KBM-7 (cell line): ENCODE measurements at regions not wholly inside any gene's neighbourhood (a gene's known extent, or its start where the extent isn't known, plus 50 kb on each side); places are given as distances from the start of the nearest gene placed in this dataset.
A peak's percentile ranks its signal among the peaks of the same experiment; 100 is the strongest.

Experiments used
- DNase-seq: peaks from one replicate; pipeline ENCODE4 v3.0.0-alpha.2; 2015
- in situ Hi-C: fragments of 300-500 bp; cut with MboI; formaldehyde crosslinking; loops from 2 replicates; pipeline ENCODE4 v1.14.3; 2020; ENCODE audit warnings: low sequenced_read_pairs, low pct_unique_long_range_greater_than_20kb, mixed read lengths

GRCh38 chr19:32240316-32240715, 105.1 kb upstream of the ZNF507 start:
- in situ Hi-C loops: no loop called here
- no peak for DNase-seq

- in situ Hi-C loops: no loop called here
- no peak for DNase-seq
Observed at GRCh38 chr19:32241306-32241705, 104.1 kb upstream of the ZNF507 start.

GRCh38 chr19:32241932-32242710, 103.3 kb upstream of the ZNF507 start:
- in situ Hi-C loops: no loop called here
- DNase-seq: no peak

DNA sequence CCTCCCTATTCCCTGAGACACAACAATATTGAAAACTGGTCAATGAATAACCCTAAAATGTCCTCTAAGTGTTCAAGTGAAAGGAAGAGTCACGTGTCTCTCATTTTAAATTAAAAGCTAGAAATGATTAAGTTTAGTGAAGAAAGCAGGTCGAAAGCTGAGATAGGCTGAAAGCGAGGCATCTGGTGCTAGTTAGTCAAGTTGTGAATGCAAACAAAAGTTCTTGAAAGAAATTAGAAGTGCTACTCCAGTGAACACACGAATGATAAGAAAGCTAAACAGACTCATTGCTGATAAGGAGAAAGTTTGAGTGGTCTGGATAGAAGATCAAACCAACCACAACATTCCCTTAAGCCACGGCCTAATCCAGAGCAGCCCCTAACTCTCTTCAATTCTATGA, 99.4 kb upstream of the ZNF507 start:
- in situ Hi-C loops: no loop called here

GRCh38 chr19:32251634-32252332, 93.6 kb upstream of the ZNF507 start:
- no peak for DNase-seq
- in situ Hi-C loops: no loop called here

More for the DNA sequence above, 99.4 kb upstream of the ZNF507 start:
- DNase-seq: no peak

GRCh38 chr19:32252333-32252669, 93.1 kb upstream of the ZNF507 start:
- DNase-seq: no peak
- in situ Hi-C loops: no loop called here

GRCh38 chr19:32253683-32254508, 91.5 kb upstream of the ZNF507 start:
- DNase-seq: no peak
- in situ Hi-C loops: no loop called here

DNA sequence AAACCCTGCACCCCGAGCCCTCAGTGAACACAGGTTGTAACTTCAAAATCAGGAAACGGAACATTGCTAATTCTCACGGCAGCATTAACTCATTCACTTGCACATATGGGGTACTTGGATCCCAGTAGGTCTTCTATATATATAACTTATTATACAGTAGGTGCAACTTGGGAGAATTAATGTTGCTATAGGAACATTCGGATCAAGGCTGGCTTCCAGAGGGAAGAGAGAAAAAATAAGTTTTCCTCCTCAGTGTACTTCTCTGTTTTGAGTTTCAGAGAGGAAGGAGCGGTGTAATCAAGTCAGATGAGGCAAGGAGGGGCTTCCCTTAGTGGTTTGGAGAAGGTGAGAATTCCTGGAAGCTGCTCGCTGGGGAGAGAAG, 90.9 kb upstream of the ZNF507 start:
- DNase-seq: peak; percentile 10
- in situ Hi-C loops: no loop called here

GRCh38 chr19:32255536-32256295, 89.7 kb upstream of the ZNF507 start:
- DNase-seq: no peak
- in situ Hi-C loops: no loop called here

DNA sequence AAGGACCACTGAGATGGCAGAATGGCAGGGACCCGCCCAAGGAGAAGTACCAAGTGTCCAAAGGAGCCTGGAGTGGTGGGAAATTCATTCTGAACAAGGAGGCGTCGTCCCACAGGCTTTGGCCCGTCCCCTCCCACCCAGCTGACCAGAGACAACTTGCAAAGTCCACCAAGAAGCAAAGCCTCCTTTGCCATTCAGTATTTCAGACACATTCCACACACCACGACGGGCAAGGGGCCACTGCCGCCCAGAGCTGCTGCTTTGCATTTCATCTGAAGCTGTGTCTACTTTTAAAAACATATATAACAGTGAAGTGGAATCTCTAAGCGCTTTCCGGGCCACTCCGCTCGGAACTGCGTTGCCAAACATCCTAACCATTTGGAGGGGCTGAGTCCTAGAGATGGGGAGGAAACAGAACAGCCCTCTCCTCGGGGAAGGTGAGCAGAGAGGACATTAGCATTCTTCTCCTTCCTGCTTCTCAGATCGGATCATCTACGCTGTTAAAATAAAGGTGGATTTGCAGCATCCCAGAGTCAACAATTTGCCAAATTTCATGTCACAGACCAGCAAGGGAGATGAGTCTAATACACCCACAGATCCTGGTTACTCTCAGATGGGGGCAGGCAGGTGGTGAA, 89.0 kb upstream of the ZNF507 start:
- in situ Hi-C loops: no loop called here
- no peak for DNase-seq

DNA sequence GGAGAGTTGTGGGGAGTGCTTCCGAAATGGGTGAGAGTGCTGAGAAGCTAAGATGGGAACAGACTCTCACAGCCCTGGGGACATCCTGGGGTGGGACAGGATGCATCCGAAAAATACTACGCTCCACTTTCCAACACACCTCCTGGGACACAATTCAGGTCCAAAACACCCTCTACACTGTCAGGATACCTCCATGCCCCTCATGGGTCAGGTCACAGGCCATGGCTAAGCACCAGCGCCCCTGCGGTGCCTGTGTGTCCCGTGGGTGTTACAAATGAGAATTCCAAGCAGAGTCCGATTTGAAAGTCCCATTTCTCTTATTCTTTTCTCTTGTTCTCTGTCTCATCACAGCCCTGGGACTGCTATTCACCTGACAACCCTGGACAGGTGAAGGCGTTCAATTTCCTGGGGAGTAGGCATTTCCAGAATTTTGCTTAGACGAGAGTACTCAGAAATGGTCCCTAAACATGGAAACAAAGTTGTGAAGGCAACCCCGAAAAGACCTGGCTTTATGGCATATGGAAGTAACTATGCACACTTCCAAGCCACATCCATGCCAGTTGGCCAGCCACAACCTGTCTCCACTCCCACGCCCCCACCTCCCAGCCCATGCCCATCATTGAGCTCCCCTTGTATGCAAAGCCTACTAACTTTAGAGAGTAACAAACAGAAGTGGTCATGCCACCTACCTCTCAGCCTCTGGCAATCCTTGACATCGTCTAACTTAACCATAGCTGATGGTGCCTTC, 87.9 kb upstream of the ZNF507 start:
- DNase-seq: no peak
- in situ Hi-C loops: no loop called here

DNA sequence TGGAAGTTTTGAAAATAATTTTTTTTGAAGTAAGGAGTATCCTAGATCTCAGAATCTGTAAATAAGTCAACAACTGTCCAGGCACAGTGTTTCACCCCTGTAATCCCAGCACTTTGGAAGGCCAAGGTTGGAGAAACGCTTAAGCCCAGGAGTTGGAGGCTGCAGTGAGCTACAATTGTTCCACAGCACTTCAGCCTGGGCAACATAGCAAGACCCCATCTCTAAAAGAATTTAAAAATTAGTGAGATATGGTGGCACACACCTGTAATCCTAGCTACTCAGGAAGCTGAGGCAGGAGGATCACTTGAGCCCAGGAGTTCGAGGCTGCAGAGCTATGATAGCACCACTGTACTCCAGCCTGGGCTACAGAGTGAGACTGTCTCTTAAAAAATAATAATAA, 87.2 kb upstream of the ZNF507 start:
- in situ Hi-C loops: no loop called here
- no peak for DNase-seq

- DNase-seq: no peak
- in situ Hi-C loops: no loop called here
Observed at GRCh38 chr19:32264568-32264967, 80.8 kb upstream of the ZNF507 start.

- in situ Hi-C loops: no loop called here
- DNase-seq: no peak
Observed at GRCh38 chr19:32265995-32266394, 79.4 kb upstream of the ZNF507 start.

DNA sequence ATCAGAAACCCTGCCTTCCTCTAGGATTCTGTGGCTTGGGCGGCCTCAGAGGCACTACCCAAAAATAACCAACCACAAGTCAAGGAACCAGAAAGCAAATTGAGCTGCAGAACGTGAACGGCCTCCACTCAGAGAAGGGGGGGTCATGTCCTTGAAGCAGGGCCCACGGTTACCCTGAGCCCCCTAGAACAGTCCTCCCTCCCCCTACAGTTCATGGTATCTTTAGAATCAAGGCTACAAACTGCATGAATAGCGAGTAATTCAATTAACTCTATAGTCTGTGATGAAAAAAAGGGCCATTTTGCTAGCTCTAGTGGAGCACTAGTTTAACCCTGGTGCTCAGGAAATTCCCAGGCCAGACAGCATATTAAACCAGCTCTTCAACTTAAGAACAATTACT, 79.0 kb upstream of the ZNF507 start:
- DNase-seq: no peak
- in situ Hi-C loops: no loop called here

GRCh38 chr19:32268381-32268780, 77.0 kb upstream of the ZNF507 start:
- in situ Hi-C loops: no loop called here
- DNase-seq: no peak

DNA sequence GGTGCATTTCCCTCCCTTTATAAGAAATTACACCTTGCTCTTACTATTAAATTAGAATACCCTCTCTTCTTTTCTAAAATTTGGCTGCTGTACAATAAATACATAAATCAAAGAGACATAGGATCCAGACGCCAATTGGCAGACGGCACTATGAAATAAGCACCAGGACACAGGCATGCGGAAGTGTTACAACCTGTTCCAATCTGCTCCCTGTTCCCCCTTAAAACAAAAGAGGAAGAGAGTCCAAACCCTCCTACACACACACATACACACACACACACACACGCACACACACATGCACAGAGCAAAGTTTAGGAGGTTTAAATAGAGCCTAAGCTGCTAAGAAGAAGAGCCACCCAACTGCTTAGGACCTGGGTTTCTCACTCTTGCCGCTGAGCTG, 75.6 kb upstream of the ZNF507 start:
- in situ Hi-C loops: no loop called here
- peak; percentile 66 for DNase-seq

DNA sequence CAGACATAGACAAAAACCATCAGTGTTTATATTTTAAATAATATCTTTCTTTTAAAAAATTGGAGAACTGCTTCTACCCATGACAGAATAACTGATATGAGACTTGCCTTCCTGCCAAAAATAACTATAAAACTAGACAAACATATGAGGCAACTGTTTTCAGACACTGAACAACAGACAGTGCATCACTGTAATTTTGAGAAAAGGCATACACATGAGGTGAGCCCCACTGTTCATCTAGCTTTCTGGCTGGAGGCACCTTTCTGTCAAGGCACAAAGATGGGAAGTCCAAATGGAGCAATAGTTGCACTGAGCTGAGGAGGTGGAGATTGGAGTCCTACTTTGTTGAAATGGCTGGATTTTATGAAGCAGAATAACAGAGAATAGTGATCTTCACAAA, 71.9 kb upstream of the ZNF507 start:
- DNase-seq: no peak
- in situ Hi-C loops: no loop called here
